KMS-11 (cell line): ENCODE measurements at regions not wholly inside any gene's neighbourhood (a gene's known extent, or its start where the extent isn't known, plus 50 kb on each side); places are given as distances from the start of the nearest gene placed in this dataset.
"Not testable (repeated sequence)": the region's sequence is repeated elsewhere in the genome, so short reads cannot be mapped to it uniquely, and the experiment has no call there.

Experiments used
- H2AFZ ChIP-seq: fragments of 200-600 bp; sonication (generic); 2 replicates; pipeline ENCODE4 v1.6.1; 2016; ENCODE audit warnings: antibody characterized with exemption, mixed run types, low read depth
- H3K27ac ChIP-seq: fragments of 200-600 bp; sonication (generic); 2 replicates; pipeline ENCODE4 v1.6.1; 2016; ENCODE audit warnings: mild to moderate bottlenecking, mixed run types
- H3K27me3 ChIP-seq: fragments of 200-600 bp; sonication (generic); 2 replicates; pipeline ENCODE4 v1.6.1; 2017; ENCODE audit warnings: mild to moderate bottlenecking, low read depth, mixed run types, moderate library complexity; ENCODE audit not compliant: insufficient read depth
- H3K36me3 ChIP-seq: fragments of 200-600 bp; sonication (generic); 2 replicates; pipeline ENCODE4 v1.6.1; 2017; ENCODE audit warnings: mild to moderate bottlenecking, mixed run types; ENCODE audit not compliant: insufficient read depth
- H3K4me1 ChIP-seq: fragments of 200-600 bp; sonication (generic); 2 replicates; pipeline ENCODE4 v1.6.1; 2016; ENCODE audit warnings: mild to moderate bottlenecking, low read depth, mixed run types; ENCODE audit not compliant: poor library complexity, severe bottlenecking
- H3K4me2 ChIP-seq: fragments of 200-600 bp; sonication (generic); 2 replicates; pipeline ENCODE4 v1.7.0; 2016; ENCODE audit warnings: mild to moderate bottlenecking, mixed run types
- H3K4me3 ChIP-seq: fragments of 200-600 bp; sonication (generic); IDR thresholded peaks from 2 replicates; pipeline ENCODE4 v1.6.1; 2017; ENCODE audit warnings: low read depth, low read length, mixed read lengths; ENCODE audit not compliant: insufficient read depth
- H3K79me2 ChIP-seq: fragments of 200-600 bp; sonication (generic); 2 replicates; pipeline ENCODE4 v1.6.1; 2016; ENCODE audit warnings: low read depth, mixed run types; ENCODE audit not compliant: insufficient read depth
- H3K9ac ChIP-seq: fragments of 200-600 bp; sonication (generic); 2 replicates; pipeline ENCODE4 v1.6.1; 2016; ENCODE audit warnings: mild to moderate bottlenecking, mixed run types
- H4K20me1 ChIP-seq: fragments of 200-600 bp; sonication (generic); 2 replicates; pipeline ENCODE4 v1.6.1; 2016; ENCODE audit warnings: mild to moderate bottlenecking, mixed run types; ENCODE audit not compliant: insufficient read depth
- TF ChIP-seq, protein P1 (sequence below): fragments of 200-600 bp; sonication (generic); conservative IDR thresholded peaks from 2 replicates; pipeline ENCODE4 v1.6.1; 2017; ENCODE audit warnings: low read depth, mild to moderate bottlenecking, antibody characterized with exemption, low read length, moderate library complexity, mixed read lengths

DNA sequence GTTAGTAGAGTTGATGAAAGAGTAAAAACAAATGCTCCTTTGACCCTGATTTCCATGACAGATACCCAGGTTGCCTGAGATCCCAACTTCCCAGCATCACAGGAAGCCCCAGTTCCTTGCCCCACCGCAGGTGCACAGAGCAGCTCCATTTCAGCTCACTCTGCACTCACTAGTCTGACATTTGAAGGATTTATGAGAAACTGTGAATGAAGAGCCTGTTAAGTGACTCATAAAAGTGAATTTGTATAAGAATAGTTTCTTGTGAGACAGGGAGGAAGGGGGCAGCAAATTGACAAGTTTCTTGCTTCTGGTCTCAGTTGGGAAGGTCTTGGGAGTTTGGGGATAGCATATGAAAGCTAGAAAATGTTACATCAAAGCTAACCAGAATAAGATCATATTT lies 248.7 kb upstream of the ATP5MC3 start:
- H3K4me3 ChIP-seq = no peak overlapping the region
- no peak overlapping the region for H3K27ac ChIP-seq
- H4K20me1 ChIP-seq = no peaks in the 10 kb centered on the region
- no peak overlapping the region for H3K4me2 ChIP-seq
- no peaks in the 10 kb centered on the region for H3K36me3 ChIP-seq
- H3K4me1 ChIP-seq = no peaks in the 10 kb centered on the region
- TF ChIP-seq, protein P1, sequence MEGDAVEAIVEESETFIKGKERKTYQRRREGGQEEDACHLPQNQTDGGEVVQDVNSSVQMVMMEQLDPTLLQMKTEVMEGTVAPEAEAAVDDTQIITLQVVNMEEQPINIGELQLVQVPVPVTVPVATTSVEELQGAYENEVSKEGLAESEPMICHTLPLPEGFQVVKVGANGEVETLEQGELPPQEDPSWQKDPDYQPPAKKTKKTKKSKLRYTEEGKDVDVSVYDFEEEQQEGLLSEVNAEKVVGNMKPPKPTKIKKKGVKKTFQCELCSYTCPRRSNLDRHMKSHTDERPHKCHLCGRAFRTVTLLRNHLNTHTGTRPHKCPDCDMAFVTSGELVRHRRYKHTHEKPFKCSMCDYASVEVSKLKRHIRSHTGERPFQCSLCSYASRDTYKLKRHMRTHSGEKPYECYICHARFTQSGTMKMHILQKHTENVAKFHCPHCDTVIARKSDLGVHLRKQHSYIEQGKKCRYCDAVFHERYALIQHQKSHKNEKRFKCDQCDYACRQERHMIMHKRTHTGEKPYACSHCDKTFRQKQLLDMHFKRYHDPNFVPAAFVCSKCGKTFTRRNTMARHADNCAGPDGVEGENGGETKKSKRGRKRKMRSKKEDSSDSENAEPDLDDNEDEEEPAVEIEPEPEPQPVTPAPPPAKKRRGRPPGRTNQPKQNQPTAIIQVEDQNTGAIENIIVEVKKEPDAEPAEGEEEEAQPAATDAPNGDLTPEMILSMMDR = no peak
- no peak overlapping the region for H3K9ac ChIP-seq
- no peak overlapping the region for H2AFZ ChIP-seq
- H3K27me3 ChIP-seq = no peaks in the 10 kb centered on the region
- H3K79me2 ChIP-seq = no peaks in the 10 kb centered on the region

DNA sequence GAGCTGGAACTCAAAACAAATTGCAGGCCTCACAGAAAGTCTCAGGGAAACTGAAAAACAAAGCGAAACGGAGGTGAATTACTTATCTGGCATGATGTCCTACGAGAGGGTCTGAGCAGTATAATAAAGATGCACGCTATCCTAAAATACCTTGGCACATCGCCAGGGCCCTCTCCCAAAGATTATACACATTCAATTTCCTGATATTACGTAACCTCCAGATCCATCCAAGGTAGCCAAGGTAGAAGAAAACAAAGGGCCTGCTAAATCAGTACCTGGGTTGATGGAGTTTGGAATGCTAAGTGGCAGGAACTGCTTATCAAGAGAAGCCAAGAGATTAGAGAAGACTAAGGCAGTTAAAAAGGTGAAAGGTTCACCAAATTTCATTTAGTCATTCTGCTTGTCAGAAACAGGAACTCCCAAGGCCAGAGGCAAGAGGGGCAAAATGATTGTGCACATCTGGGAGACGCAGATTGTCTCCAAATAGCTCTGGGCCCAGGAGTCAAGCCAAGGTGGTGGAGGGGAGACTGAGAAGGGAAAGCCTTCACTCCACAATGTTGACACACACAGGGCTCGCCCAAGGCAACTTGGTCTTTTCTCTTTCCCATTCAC lies 236.8 kb upstream of the ATP5MC3 start:
- TF ChIP-seq, protein P1 = no peak
- Histone ChIP-seq H3K79me2 (no peaks in the 10 kb centered on the region), H4K20me1 (no peaks in the 10 kb centered on the region), H3K27me3 (no peaks in the 10 kb centered on the region), H3K36me3 (no peaks in the 10 kb centered on the region), H3K4me3 (no peak overlapping the region), H3K27ac (no peak overlapping the region), H3K4me1 (no peaks in the 10 kb centered on the region), H3K4me2 (no peak overlapping the region), H2AFZ (no peak overlapping the region), H3K9ac (no peak overlapping the region)

DNA sequence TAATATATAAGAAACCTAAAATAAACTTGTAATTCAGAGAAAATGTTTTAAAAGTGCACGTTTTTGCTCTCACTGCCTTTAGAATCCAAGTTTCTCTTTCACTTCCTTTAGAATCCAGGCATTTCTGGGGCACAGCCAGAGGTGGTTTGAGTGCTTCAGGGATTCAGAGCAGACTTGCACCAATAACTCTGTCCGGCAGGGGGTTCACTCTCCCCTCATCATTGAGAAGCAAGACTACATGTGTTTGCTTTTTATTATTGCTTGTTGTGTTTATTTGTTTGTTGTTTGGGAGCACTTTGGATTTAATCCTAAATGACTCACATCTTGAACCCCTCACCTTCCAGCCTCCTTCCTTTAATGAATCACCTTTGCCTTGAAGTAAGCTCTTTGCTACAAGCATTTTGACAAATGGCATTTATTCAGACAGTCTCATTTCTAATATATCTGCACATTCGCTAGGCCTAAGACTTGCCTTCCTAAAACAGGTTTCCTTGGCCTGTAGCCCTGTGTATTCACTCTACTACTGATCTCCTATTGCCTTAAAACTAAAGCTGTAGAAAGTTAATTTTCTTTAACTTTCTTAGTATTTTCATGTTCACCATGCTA lies 233.5 kb upstream of the ATP5MC3 start:
- Histone ChIP-seq H3K27me3 (no peaks in the 10 kb centered on the region), H3K9ac (no peak overlapping the region), H3K4me2 (no peak overlapping the region), H3K27ac (no peak overlapping the region), H3K4me3 (no peak overlapping the region), H3K36me3 (no peaks in the 10 kb centered on the region), H3K4me1 (no peaks in the 10 kb centered on the region), H2AFZ (0 out of 2 replicates have a peak overlapping the region, but pooled peaks have one; percentile 5), H3K79me2 (no peaks in the 10 kb centered on the region), H4K20me1 (no peaks in the 10 kb centered on the region)
- TF ChIP-seq, protein P1 = peak; percentile 77

DNA sequence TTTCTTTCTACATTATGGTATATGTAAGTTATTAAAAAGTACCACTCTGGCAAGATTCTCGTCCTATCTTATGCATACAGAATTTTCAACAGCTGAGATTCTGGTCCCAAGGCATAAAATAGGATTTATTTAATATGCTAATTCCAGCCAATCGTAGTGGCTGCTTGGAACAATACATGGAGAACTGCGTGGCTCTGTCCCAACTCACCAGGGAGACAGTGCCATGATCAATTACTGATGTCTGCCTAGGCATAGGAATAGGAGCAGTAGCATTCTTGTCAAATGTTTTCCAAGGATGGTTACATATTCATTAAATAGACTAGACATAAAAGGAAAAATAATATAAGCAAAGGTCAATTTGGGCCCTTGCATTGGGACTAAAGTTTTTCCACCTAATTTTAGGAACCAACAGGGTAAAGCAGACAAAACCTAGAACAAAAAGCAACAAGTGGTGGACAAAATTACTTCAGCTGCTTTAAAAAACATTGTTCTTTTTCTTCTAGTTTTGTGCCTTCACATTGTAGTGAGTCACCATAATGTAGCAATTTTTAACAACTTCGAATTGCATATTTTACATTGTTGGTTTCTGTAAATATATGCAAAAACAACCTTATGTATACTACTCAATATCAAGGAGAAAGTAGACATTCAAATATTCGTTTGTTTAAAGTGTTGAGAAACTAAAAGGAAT lies 232.8 kb upstream of the ATP5MC3 start:
- no peak overlapping the region for H3K4me2 ChIP-seq
- H2AFZ ChIP-seq = no peak overlapping the region
- no peak overlapping the region for H3K4me3 ChIP-seq
- H3K9ac ChIP-seq = no peak overlapping the region
- H3K79me2 ChIP-seq = no peaks in the 10 kb centered on the region
- no peaks in the 10 kb centered on the region for H3K4me1 ChIP-seq
- H3K27me3 ChIP-seq = no peaks in the 10 kb centered on the region
- TF ChIP-seq, protein P1 = no peak
- no peaks in the 10 kb centered on the region for H3K36me3 ChIP-seq
- H3K27ac ChIP-seq = no peak overlapping the region
- no peaks in the 10 kb centered on the region for H4K20me1 ChIP-seq

DNA sequence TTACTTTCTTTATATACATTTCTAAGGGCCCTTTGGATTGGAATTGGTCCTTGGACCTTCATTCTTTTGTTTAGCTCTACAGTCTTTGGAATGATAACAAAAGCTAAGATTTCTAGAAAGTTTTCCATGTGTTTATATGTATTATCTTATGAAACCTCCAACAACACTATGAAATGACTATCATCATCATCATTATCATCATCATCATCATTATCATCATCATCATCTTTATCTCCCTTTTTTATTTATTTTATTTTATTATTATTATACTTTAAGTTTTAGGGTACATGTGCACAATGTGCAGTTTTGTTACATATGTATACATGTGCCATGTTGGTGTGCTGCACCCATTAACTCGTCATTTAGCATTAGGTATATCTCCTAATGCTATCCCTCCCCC lies 229.4 kb upstream of the ATP5MC3 start:
- not testable (repeated sequence) for H3K4me1 ChIP-seq, H3K4me2 ChIP-seq, H3K79me2 ChIP-seq, H3K27me3 ChIP-seq, H2AFZ ChIP-seq, H3K4me3 ChIP-seq, H4K20me1 ChIP-seq, H3K9ac ChIP-seq, H3K27ac ChIP-seq, H3K36me3 ChIP-seq
